WTC11 (cell line): ENCODE measurements at regions not wholly inside any gene's neighbourhood (a gene's known extent, or its start where the extent isn't known, plus 50 kb on each side); places are given as distances from the start of the nearest gene placed in this dataset.
A peak's percentile ranks its signal among the peaks of the same experiment; 100 is the strongest.

Experiments
- ATAC-seq: fragments of 200-7000 bp; cut with Tn5 transposase; 2 replicates; pipeline ENCODE4 v1.10.0; 2021; ENCODE audit warnings: mild to moderate bottlenecking, moderate library complexity
- CTCF ChIA-PET: fragments of 300-600 bp; sonication (Branson Sonifier 250); formaldehyde crosslinking; loops from one replicate; lab custom pipeline; 2021; ENCODE audit warnings: antibody characterized with exemption; lab: Charles Lee
- POLR2A ChIA-PET: fragments of 350-600 bp; sonication (Branson Sonifier 250); formaldehyde crosslinking; loops from one replicate; lab custom pipeline; 2021; ENCODE audit warnings: antibody characterized with exemption; lab: Charles Lee
- DNase-seq: peaks from one replicate; pipeline ENCODE4 v3.0.0; 2021; ENCODE audit warnings: low spot score
- H3K27ac Mint-ChIP-seq: 2 replicates; pipeline ENCODE4 v1.8.0; 2021; ENCODE audit warnings: mixed read lengths
- H3K27me3 Mint-ChIP-seq: 2 replicates; pipeline ENCODE4 v1.8.0; 2021; ENCODE audit warnings: low read depth, mild to moderate bottlenecking, moderate library complexity, mixed read lengths
- H3K36me3 Mint-ChIP-seq: 2 replicates; pipeline ENCODE4 v1.8.0; 2021; ENCODE audit warnings: mixed read lengths
- H3K4me1 Mint-ChIP-seq: 2 replicates; pipeline ENCODE4 v1.8.0; 2022; ENCODE audit warnings: mixed read lengths
- H3K4me3 Mint-ChIP-seq: 2 replicates; pipeline ENCODE4 v1.8.0; 2021; ENCODE audit warnings: mild to moderate bottlenecking, moderate library complexity, mixed read lengths
- H3K9me3 Mint-ChIP-seq: 2 replicates; pipeline ENCODE4 v1.8.0; 2021; ENCODE audit warnings: mixed read lengths
- AFF4 ChIP-seq: sonication (generic); formaldehyde crosslinking; IDR thresholded peaks from 2 replicates; pipeline ENCODE4 v1.8.1; 2023; ENCODE audit warnings: mild to moderate bottlenecking, missing genetic modification reagents, borderline replicate concordance
- ARID4B ChIP-seq: sonication (generic); formaldehyde crosslinking; IDR thresholded peaks from 2 replicates; pipeline ENCODE4 v1.8.0; 2023; ENCODE audit warnings: missing genetic modification reagents, mild to moderate bottlenecking, borderline replicate concordance
- ATF1 ChIP-seq: sonication (generic); formaldehyde crosslinking; IDR thresholded peaks from 2 replicates; pipeline ENCODE4 v1.8.1; 2023; ENCODE audit warnings: mild to moderate bottlenecking, moderate library complexity, missing genetic modification reagents
- CREB1 ChIP-seq: sonication (generic); formaldehyde crosslinking; IDR thresholded peaks from 2 replicates; pipeline ENCODE4 v1.8.0; 2023; ENCODE audit warnings: mild to moderate bottlenecking, missing genetic modification reagents
- EMX1 ChIP-seq: fragments of 250-450 bp; sonication (Bioruptor Pico); IDR thresholded peaks from 2 replicates; pipeline ENCODE4 v1.8.0; 2021; ENCODE audit warnings: mild to moderate bottlenecking
- FOXP1 ChIP-seq: sonication (generic); formaldehyde crosslinking; IDR thresholded peaks from 2 replicates; pipeline ENCODE4 v1.8.0; 2022; ENCODE audit warnings: missing genetic modification reagents, mild to moderate bottlenecking, moderate library complexity, borderline replicate concordance
- GABPB1 ChIP-seq: sonication (generic); formaldehyde crosslinking; IDR thresholded peaks from 2 replicates; pipeline ENCODE4 v1.8.1; 2023; ENCODE audit warnings: mild to moderate bottlenecking, missing genetic modification reagents
- GRHL2 ChIP-seq: fragments of 250-450 bp; sonication (Bioruptor Pico); IDR thresholded peaks from 2 replicates; pipeline ENCODE4 v1.8.0; 2022; ENCODE audit warnings: mild to moderate bottlenecking, moderate library complexity; ENCODE audit not compliant: insufficient replicate concordance, severe bottlenecking
- IRF1 ChIP-seq: sonication (generic); formaldehyde crosslinking; IDR thresholded peaks from 2 replicates; pipeline ENCODE4 v1.8.0; 2023; ENCODE audit warnings: missing genetic modification reagents
- IRF2 ChIP-seq: sonication (generic); formaldehyde crosslinking; IDR thresholded peaks from 2 replicates; pipeline ENCODE4 v1.8.0; 2022; ENCODE audit warnings: low read depth, missing genetic modification reagents, borderline replicate concordance
- KAT7 ChIP-seq: sonication (generic); formaldehyde crosslinking; IDR thresholded peaks from 2 replicates; pipeline ENCODE4 v1.8.1; 2023; ENCODE audit warnings: missing genetic modification reagents, mild to moderate bottlenecking, borderline replicate concordance
- NFATC4 ChIP-seq: fragments of 250-450 bp; sonication (Bioruptor Pico); IDR thresholded peaks from 2 replicates; pipeline ENCODE4 v1.9.0; 2021; ENCODE audit warnings: mild to moderate bottlenecking
- NFYB ChIP-seq: sonication (generic); formaldehyde crosslinking; conservative IDR thresholded peaks from 2 replicates; pipeline ENCODE4 v1.8.0; 2022; ENCODE audit warnings: low read depth, missing genetic modification reagents
- NR2C2 ChIP-seq: sonication (generic); formaldehyde crosslinking; IDR thresholded peaks from 2 replicates; pipeline ENCODE4 v1.8.0; 2022; ENCODE audit warnings: mild to moderate bottlenecking, missing genetic modification reagents
- OVOL2 ChIP-seq: fragments of 250-450 bp; sonication (Bioruptor Pico); IDR thresholded peaks from 2 replicates; pipeline ENCODE4 v1.9.0; 2021; ENCODE audit warnings: mild to moderate bottlenecking, borderline replicate concordance
- SMAD4 ChIP-seq: sonication (generic); formaldehyde crosslinking; IDR thresholded peaks from 2 replicates; pipeline ENCODE4 v1.8.0; 2022; ENCODE audit warnings: mild to moderate bottlenecking, missing genetic modification reagents
- TCF7 ChIP-seq: sonication (generic); formaldehyde crosslinking; IDR thresholded peaks from 2 replicates; pipeline ENCODE4 v1.8.0; 2022; ENCODE audit warnings: mild to moderate bottlenecking, low read depth, missing genetic modification reagents, moderate library complexity
- TEAD4 ChIP-seq: sonication (generic); formaldehyde crosslinking; IDR thresholded peaks from 2 replicates; pipeline ENCODE4 v1.8.0; 2022; ENCODE audit warnings: mild to moderate bottlenecking, missing genetic modification reagents
- USF2 ChIP-seq: sonication (generic); formaldehyde crosslinking; IDR thresholded peaks from 2 replicates; pipeline ENCODE4 v1.8.1; 2023; ENCODE audit warnings: mild to moderate bottlenecking, missing genetic modification reagents, moderate library complexity
- ZNF219 ChIP-seq: sonication (generic); formaldehyde crosslinking; IDR thresholded peaks from 2 replicates; pipeline ENCODE4 v1.8.0; 2023; ENCODE audit warnings: missing genetic modification reagents, mild to moderate bottlenecking, borderline replicate concordance
- ZNF396 ChIP-seq: fragments of 250-450 bp; sonication (Bioruptor Pico); IDR thresholded peaks from 2 replicates; pipeline ENCODE4 v1.8.0; 2021; ENCODE audit warnings: mild to moderate bottlenecking, moderate library complexity, borderline replicate concordance

GRCh38 chrX:39950018-39950688 is 147.6 kb downstream of the BCOR start:
- CTCF ChIA-PET: no interaction called here

GRCh38 chrX:39952989-39953388 is 144.8 kb downstream of the BCOR start:
- Mint-ChIP-seq H3K9me3 (peaks cover 10% of the 10 kb centered on the region; the same call in 1 of the 2 replicates), H3K4me3 (no peak overlapping the region), H3K36me3 (peaks cover 7% of the 10 kb centered on the region; the same call in 1 of the 2 replicates), H3K27ac (no peak overlapping the region), H3K4me1 (peaks cover 41% of the 10 kb centered on the region), H3K27me3 (no peaks in the 10 kb centered on the region)
- ChIA-PET CTCF (no interaction called here), POLR2A (no interaction called here)
- ATAC-seq (no peak), DNase-seq (no peak)
- TF ChIP-seq IRF1: no peak
- no peak for TF ChIP-seq ZNF219 (CRISPR knock-in tag)
- no peak for TF ChIP-seq CREB1 (CRISPR knock-in tag)
- TF ChIP-seq TCF7 (CRISPR knock-in tag): no peak
- TF ChIP-seq ARID4B: no peak
- TF ChIP-seq ATF1: no peak
- TF ChIP-seq USF2 (CRISPR knock-in tag): no peak
- TF ChIP-seq ZNF396: no peak
- no peak for TF ChIP-seq OVOL2
- TF ChIP-seq NFATC4: no peak
- no peak for TF ChIP-seq NR2C2 (CRISPR knock-in tag)
- no peak for TF ChIP-seq EMX1 (CRISPR knock-in tag)
- no peak for TF ChIP-seq GABPB1
- TF ChIP-seq AFF4 (CRISPR knock-in tag): no peak
- TF ChIP-seq SMAD4 (CRISPR knock-in tag): no peak
- TF ChIP-seq IRF2 (CRISPR knock-in tag): no peak
- no peak for TF ChIP-seq FOXP1 (CRISPR knock-in tag)

More at GRCh38 chrX:39950018-39950688, 147.6 kb downstream of the BCOR start:
- POLR2A ChIA-PET: no interaction called here
- no peaks in the 10 kb centered on the region for H3K27me3 Mint-ChIP-seq
- no peak overlapping the region for H3K27ac Mint-ChIP-seq
- DNase-seq (no peak), ATAC-seq (no peak)
- peaks cover 30% of the 10 kb centered on the region for H3K4me1 Mint-ChIP-seq
- no peak overlapping the region for H3K4me3 Mint-ChIP-seq
- peaks cover 10% of the 10 kb centered on the region; the same call in 1 of the 2 replicates for H3K9me3 Mint-ChIP-seq
- no peak for TF ChIP-seq KAT7
- no peak for TF ChIP-seq CREB1 (CRISPR knock-in tag)
- TF ChIP-seq TEAD4 (CRISPR knock-in tag): no peak
- TF ChIP-seq GRHL2 (CRISPR knock-in tag): no peak
- peak; percentile 57 for TF ChIP-seq NFYB
- peak; percentile 64 for TF ChIP-seq USF2 (CRISPR knock-in tag)
- H3K36me3 Mint-ChIP-seq: peaks cover 7% of the 10 kb centered on the region; the same call in 1 of the 2 replicates
